HG03571 (cell line): ENCODE measurements at regions not wholly inside any gene's neighbourhood (a gene's known extent, or its start where the extent isn't known, plus 50 kb on each side); places are given as distances from the start of the nearest gene placed in this dataset.

Source experiments
- ATAC-seq: cut with Tn5 transposase; IDR thresholded peaks from one replicate; pipeline ENCODE4 v1.9.1; 2021; ENCODE audit not compliant: unreplicated experiment

- ATAC-seq, result no peak
These were observed 134.1 kb downstream of the ZC3H11B start for GRCh38 chr1:219478811-219479210.

GRCh38 chr1:219477861-219478260 is 135.0 kb downstream of the ZC3H11B start:
- ATAC-seq, result no peak

GRCh38 chr1:219476716-219477115 is 136.2 kb downstream of the ZC3H11B start:
- ATAC-seq, result no peak

- ATAC-seq, result peak; percentile 76
These were observed 136.8 kb downstream of the ZC3H11B start for GRCh38 chr1:219476116-219476515.

GRCh38 chr1:219472596-219472995 is 140.3 kb downstream of the ZC3H11B start:
- no peak for ATAC-seq

GRCh38 chr1:219467524-219467923 is 145.4 kb downstream of the ZC3H11B start:
- ATAC-seq, result no peak

GRCh38 chr1:219466766-219467165 is 146.1 kb downstream of the ZC3H11B start:
- no peak for ATAC-seq

GRCh38 chr1:219465212-219466093 is 147.5 kb downstream of the ZC3H11B start:
- ATAC-seq, result no peak

GRCh38 chr1:219463636-219464035 is 149.3 kb downstream of the ZC3H11B start:
- ATAC-seq, result no peak

- ATAC-seq, result no peak
These were observed 150.9 kb downstream of the ZC3H11B start for GRCh38 chr1:219461981-219462400.

- peak; percentile 88 for ATAC-seq
These were observed 151.7 kb downstream of the ZC3H11B start for GRCh38 chr1:219460896-219461815.

- no peak for ATAC-seq
These were observed 152.6 kb downstream of the ZC3H11B start for GRCh38 chr1:219460081-219460895.

GRCh38 chr1:219459351-219460080 is 153.4 kb downstream of the ZC3H11B start:
- ATAC-seq, result no peak

- ATAC-seq, result no peak
These were observed 166.6 kb downstream of the ZC3H11B start for GRCh38 chr1:219446288-219446687.

GRCh38 chr1:219445864-219446263 is 167.0 kb downstream of the ZC3H11B start:
- no peak for ATAC-seq

GRCh38 chr1:219444474-219444873 is 168.4 kb downstream of the ZC3H11B start:
- ATAC-seq, result no peak

GRCh38 chr1:219443763-219444162 is 169.1 kb downstream of the ZC3H11B start:
- no peak for ATAC-seq

- ATAC-seq, result no peak
These were observed 170.3 kb downstream of the ZC3H11B start for GRCh38 chr1:219442611-219443061.

GRCh38 chr1:219441884-219442283 is 171.0 kb downstream of the ZC3H11B start:
- no peak for ATAC-seq

- ATAC-seq, result no peak
These were observed 173.5 kb downstream of the ZC3H11B start for GRCh38 chr1:219439376-219439775.
